ENCODE measurements at regions not wholly inside any gene's neighbourhood (a gene's known extent, or its start where the extent isn't known, plus 50 kb on each side); places are given as distances from the start of the nearest gene placed in this dataset.

- TF ChIP-seq EZH2phosphoT487 (IDR thresholded peaks at IDR 0.05; ENCODE audit: borderline replicate concordance, low read length) = no peak
- TF ChIP-seq CTCF (conservative IDR thresholded peaks at IDR 0.05; ENCODE audit: low read depth, low read length) = no peak
- no peak for TF ChIP-seq EZH2 (IDR thresholded peaks at IDR 0.05; ENCODE audit: low read length, unreplicated experiment)
Observed at GRCh38 chr7:116311816-116312471, 101.6 kb downstream of the TES start.
